HL-60 (cell line): ENCODE measurements at regions not wholly inside any gene's neighbourhood (a gene's known extent, or its start where the extent isn't known, plus 50 kb on each side); places are given as distances from the start of the nearest gene placed in this dataset.

ENCODE experiments used
- GABPA ChIP-seq: IDR thresholded peaks from 2 replicates; pipeline ENCODE4 v1.6.1; 2012; ENCODE audit warnings: low read depth
- TF ChIP-seq, protein P1 (sequence below): IDR thresholded peaks from one replicate; pipeline ENCODE4 v1.5.1; 2011; ENCODE audit warnings: low read length, control low read depth, inconsistent platforms; ENCODE audit not compliant: insufficient read depth

DNA sequence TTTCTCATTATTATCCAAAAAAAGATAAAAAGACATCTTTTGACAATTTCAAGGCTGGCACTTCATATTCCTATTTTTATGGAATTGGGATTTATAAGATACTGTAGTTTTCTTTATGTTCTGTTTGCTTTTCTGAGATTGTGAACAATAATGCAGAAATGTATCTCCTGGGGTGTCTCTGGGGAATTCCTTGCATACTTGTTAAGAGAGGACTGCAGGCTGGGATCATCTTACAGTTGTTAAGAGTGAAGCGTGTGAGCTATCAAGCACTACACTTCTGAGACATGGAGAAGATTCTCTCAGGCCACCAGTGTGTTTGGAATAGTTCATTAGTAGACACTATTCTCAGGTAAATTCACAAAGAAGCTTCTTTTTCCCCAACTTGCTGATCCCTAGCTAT is 963.3 kb upstream of the GJE1 start:
- TF ChIP-seq, protein P1, sequence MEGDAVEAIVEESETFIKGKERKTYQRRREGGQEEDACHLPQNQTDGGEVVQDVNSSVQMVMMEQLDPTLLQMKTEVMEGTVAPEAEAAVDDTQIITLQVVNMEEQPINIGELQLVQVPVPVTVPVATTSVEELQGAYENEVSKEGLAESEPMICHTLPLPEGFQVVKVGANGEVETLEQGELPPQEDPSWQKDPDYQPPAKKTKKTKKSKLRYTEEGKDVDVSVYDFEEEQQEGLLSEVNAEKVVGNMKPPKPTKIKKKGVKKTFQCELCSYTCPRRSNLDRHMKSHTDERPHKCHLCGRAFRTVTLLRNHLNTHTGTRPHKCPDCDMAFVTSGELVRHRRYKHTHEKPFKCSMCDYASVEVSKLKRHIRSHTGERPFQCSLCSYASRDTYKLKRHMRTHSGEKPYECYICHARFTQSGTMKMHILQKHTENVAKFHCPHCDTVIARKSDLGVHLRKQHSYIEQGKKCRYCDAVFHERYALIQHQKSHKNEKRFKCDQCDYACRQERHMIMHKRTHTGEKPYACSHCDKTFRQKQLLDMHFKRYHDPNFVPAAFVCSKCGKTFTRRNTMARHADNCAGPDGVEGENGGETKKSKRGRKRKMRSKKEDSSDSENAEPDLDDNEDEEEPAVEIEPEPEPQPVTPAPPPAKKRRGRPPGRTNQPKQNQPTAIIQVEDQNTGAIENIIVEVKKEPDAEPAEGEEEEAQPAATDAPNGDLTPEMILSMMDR: no peak
- no peak for TF ChIP-seq GABPA
